Smooth muscle cell (in vitro differentiated cells): ENCODE measurements at regions not wholly inside any gene's neighbourhood (a gene's known extent, or its start where the extent isn't known, plus 50 kb on each side); places are given as distances from the start of the nearest gene placed in this dataset.

Experiments used
- DNase-seq: peaks from one replicate; lab custom pipeline; 2025; ENCODE audit not compliant: unreplicated experiment; lab: John Stamatoyannopoulos, UW
- H2AFZ ChIP-seq: fragments of 200-600 bp; sonication (generic); 2 replicates; pipeline ENCODE4 v1.6.0; 2016; ENCODE audit warnings: antibody characterized with exemption, low read depth, mild to moderate bottlenecking
- H3F3A ChIP-seq: fragments of 200-600 bp; sonication (generic); 2 replicates; pipeline ENCODE4 v1.6.0; 2017; ENCODE audit warnings: antibody characterized with exemption, low read depth
- H3K27ac ChIP-seq: fragments of 200-600 bp; sonication (generic); 2 replicates; pipeline ENCODE4 v1.5.1; 2016; ENCODE audit warnings: low read depth, mild to moderate bottlenecking
- H3K27me3 ChIP-seq: fragments of 200-600 bp; sonication (generic); 2 replicates; pipeline ENCODE4 v1.6.1; 2016; ENCODE audit warnings: low read depth, mild to moderate bottlenecking
- H3K36me3 ChIP-seq: fragments of 200-600 bp; sonication (generic); 2 replicates; pipeline ENCODE4 v1.5.1; 2016; ENCODE audit warnings: low read depth
- H3K4me1 ChIP-seq: fragments of 200-600 bp; sonication (generic); 2 replicates; pipeline ENCODE4 v1.5.1; 2016; ENCODE audit warnings: low read depth
- H3K4me2 ChIP-seq: fragments of 200-600 bp; sonication (generic); 2 replicates; pipeline ENCODE4 v1.6.0; 2016; ENCODE audit warnings: mild to moderate bottlenecking
- H3K4me3 ChIP-seq: fragments of 200-600 bp; sonication (generic); 2 replicates; pipeline ENCODE4 v1.5.1; 2016; ENCODE audit warnings: mild to moderate bottlenecking
- H3K79me2 ChIP-seq: fragments of 200-600 bp; sonication (generic); 2 replicates; pipeline ENCODE4 v1.6.0; 2016; ENCODE audit warnings: low read depth, mild to moderate bottlenecking
- H3K9ac ChIP-seq: fragments of 200-600 bp; sonication (generic); 2 replicates; pipeline ENCODE4 v1.6.0; 2016; ENCODE audit warnings: low read depth
- H3K9me3 ChIP-seq: fragments of 200-600 bp; sonication (generic); replicated peaks from 2 replicates; pipeline ENCODE4 v1.5.1; 2016; ENCODE audit warnings: low read depth
- H4K20me1 ChIP-seq: fragments of 200-600 bp; sonication (generic); 2 replicates; pipeline ENCODE4 v1.6.0; 2016; ENCODE audit warnings: low read depth
- WGBS: methylation state at CpG from one replicate; pipeline ENCODE4 v1.1.7; 2016; ENCODE audit warnings: low lambda C conversion rate; 5-methylcytosine and 5-hydroxymethylcytosine counted together
- TF ChIP-seq, protein P1 (sequence below): fragments of 200-600 bp; sonication (generic); IDR thresholded peaks from 2 replicates; pipeline ENCODE4 v1.5.1; 2017; ENCODE audit warnings: borderline replicate concordance, mild to moderate bottlenecking, antibody characterized with exemption; ENCODE audit not compliant: insufficient read depth, poor library complexity, severe bottlenecking

GRCh38 chr7:91632234-91632940 lies 248.1 kb downstream of the MTERF1 start:
- TF ChIP-seq, protein P1, sequence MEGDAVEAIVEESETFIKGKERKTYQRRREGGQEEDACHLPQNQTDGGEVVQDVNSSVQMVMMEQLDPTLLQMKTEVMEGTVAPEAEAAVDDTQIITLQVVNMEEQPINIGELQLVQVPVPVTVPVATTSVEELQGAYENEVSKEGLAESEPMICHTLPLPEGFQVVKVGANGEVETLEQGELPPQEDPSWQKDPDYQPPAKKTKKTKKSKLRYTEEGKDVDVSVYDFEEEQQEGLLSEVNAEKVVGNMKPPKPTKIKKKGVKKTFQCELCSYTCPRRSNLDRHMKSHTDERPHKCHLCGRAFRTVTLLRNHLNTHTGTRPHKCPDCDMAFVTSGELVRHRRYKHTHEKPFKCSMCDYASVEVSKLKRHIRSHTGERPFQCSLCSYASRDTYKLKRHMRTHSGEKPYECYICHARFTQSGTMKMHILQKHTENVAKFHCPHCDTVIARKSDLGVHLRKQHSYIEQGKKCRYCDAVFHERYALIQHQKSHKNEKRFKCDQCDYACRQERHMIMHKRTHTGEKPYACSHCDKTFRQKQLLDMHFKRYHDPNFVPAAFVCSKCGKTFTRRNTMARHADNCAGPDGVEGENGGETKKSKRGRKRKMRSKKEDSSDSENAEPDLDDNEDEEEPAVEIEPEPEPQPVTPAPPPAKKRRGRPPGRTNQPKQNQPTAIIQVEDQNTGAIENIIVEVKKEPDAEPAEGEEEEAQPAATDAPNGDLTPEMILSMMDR: no peak
- Histone ChIP-seq H3K27ac (no peak overlapping the region), H2AFZ (no peak overlapping the region), H3K4me1 (peaks cover 10% of the 10 kb centered on the region), H3K27me3 (no peaks in the 10 kb centered on the region), H3K79me2 (no peaks in the 10 kb centered on the region), H3K9me3 (no peaks in the 10 kb centered on the region), H4K20me1 (no peaks in the 10 kb centered on the region), H3F3A (no peaks in the 10 kb centered on the region), H3K36me3 (no peaks in the 10 kb centered on the region), H3K4me2 (no peak overlapping the region), H3K9ac (no peak overlapping the region), H3K4me3 (no peak overlapping the region)
- no peak for DNase-seq
- 79% methylated on average over 3 of the region's 3 CpGs for WGBS

DNA sequence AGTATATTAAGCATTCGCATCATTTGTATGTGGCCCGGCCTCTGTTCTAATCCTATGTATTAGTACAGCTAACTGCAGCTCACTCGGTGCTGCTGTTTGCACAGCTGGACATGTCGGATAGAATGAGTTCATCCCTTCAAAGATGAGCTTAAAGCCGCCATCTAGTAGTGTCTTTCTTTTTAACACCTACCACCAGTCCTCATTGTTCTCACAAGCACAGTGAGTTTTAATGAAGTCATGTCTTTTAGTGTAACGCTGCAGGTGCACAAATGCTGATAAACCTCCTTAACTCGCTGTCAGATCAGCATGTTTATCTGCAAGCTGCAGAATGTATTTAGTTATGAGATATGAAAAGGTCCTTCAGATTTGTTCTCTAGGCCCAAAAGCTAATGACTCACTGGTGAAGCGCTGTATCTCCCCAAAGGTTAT lies 247.5 kb downstream of the MTERF1 start:
- H3K9me3 ChIP-seq: no peaks in the 10 kb centered on the region
- H3K4me3 ChIP-seq: no peak overlapping the region
- H3K9ac ChIP-seq: no peak overlapping the region
- peaks cover 10% of the 10 kb centered on the region for H3K4me1 ChIP-seq
- no peak overlapping the region for H3K27ac ChIP-seq
- H3F3A ChIP-seq: no peaks in the 10 kb centered on the region
- DNase-seq: no peak
- WGBS: 65% methylated on average over 8 of the region's 8 CpGs
- TF ChIP-seq, protein P1: no peak
- H3K4me2 ChIP-seq: no peak overlapping the region
- H3K36me3 ChIP-seq: no peaks in the 10 kb centered on the region
- no peaks in the 10 kb centered on the region for H3K79me2 ChIP-seq
- no peaks in the 10 kb centered on the region for H4K20me1 ChIP-seq
- H3K27me3 ChIP-seq: no peaks in the 10 kb centered on the region
- H2AFZ ChIP-seq: no peak overlapping the region

DNA sequence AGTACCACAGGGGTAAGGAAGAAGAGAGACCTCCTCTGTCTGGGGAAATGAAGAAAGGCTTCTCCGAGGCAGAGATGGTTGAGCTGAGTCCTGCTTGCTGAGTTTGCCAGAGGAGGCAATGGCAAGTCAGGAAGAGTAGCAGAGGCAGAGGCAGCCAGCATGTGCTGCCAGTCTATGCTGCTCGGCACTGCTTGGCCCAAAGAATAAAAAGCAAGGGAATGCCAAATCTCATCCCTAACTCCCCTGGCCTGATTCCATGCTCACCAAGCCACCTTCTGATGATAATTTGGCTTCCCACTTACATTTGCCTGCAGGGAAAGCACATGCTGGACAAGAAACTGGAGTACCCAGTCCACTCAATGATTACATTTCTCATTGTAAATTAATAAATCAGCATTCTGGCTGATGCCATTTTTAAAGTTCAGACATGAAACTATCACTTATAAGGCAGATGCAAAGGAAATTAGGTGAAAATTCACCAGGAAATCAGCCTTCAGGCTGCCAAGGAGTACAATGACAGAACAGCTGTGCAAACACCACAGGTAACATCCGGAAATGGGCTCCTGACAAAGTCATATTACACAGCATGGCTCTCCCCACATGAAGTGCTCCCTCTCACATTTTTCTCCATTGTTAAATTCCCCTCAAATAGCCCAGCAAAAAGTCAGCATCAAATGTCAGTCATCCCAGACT lies 245.9 kb downstream of the MTERF1 start:
- WGBS: 85% methylated on average over 3 of the region's 3 CpGs
- DNase-seq: no peak
- Histone ChIP-seq H2AFZ (no peak overlapping the region), H3K4me1 (peaks cover 10% of the 10 kb centered on the region), H3K27ac (no peak overlapping the region), H3K9me3 (no peaks in the 10 kb centered on the region), H4K20me1 (no peaks in the 10 kb centered on the region), H3K79me2 (no peaks in the 10 kb centered on the region), H3K27me3 (no peaks in the 10 kb centered on the region), H3F3A (no peaks in the 10 kb centered on the region), H3K9ac (no peak overlapping the region), H3K4me3 (no peak overlapping the region), H3K4me2 (no peak overlapping the region), H3K36me3 (no peaks in the 10 kb centered on the region)
- TF ChIP-seq, protein P1: no peak
